HepG2 (cell line): ENCODE measurements at regions not wholly inside any gene's neighbourhood (a gene's known extent, or its start where the extent isn't known, plus 50 kb on each side); places are given as distances from the start of the nearest gene placed in this dataset.
A peak's percentile ranks its signal among the peaks of the same experiment; 100 is the strongest.

Source experiments
- AKNA ChIP-seq: sonication (generic); formaldehyde crosslinking; IDR thresholded peaks from 2 replicates; pipeline ENCODE4 v1.4.0; 2020; ENCODE audit warnings: missing genetic modification reagents, borderline replicate concordance
- ARID2 ChIP-seq: sonication (generic); formaldehyde crosslinking; IDR thresholded peaks from 2 replicates; pipeline ENCODE4 v1.8.1; 2022; ENCODE audit warnings: mild to moderate bottlenecking, missing genetic modification reagents, borderline replicate concordance
- ARID5B ChIP-seq: IDR thresholded peaks from 2 replicates; pipeline ENCODE4 v1.4.0; 2020; ENCODE audit warnings: mild to moderate bottlenecking, missing genetic modification reagents
- CEBPG ChIP-seq: IDR thresholded peaks from 2 replicates; pipeline ENCODE4 v1.6.1; 2016
- ELF4 ChIP-seq: sonication (generic); formaldehyde crosslinking; IDR thresholded peaks from 2 replicates; pipeline ENCODE4 v1.5.0; 2020; ENCODE audit warnings: missing genetic modification reagents, mild to moderate bottlenecking, moderate library complexity, borderline replicate concordance
- EP300 ChIP-seq, 3 experiments: sonication (generic) in 1 of 3; formaldehyde crosslinking in 1 of 3; IDR thresholded peaks; 2 replicates each; pipeline versions ENCODE4 v1.5.1 to v1.6.1; 2011 to 2020; ENCODE audit warnings: low read depth in 2 of 3, low read length in 2 of 3, borderline replicate concordance in 1 of 3, improper control_type of control experiment in 1 of 3, mild to moderate bottlenecking in 1 of 3, missing genetic modification reagents in 1 of 3, moderate library complexity in 1 of 3
- HOXD1 ChIP-seq: sonication (generic); formaldehyde crosslinking; IDR thresholded peaks from 2 replicates; pipeline ENCODE4 v1.5.0; 2020; ENCODE audit warnings: missing genetic modification reagents
- KMT2B ChIP-seq: IDR thresholded peaks from 2 replicates; pipeline ENCODE4 v1.6.1; 2016; ENCODE audit warnings: missing genetic modification reagents, missing compliant biosample characterization
- LCORL ChIP-seq, 2 experiments: fragments of 450-650 bp in 1 of 2; sonication (generic) in 1 of 2; formaldehyde crosslinking in 1 of 2; IDR thresholded peaks; 2 replicates each; pipeline versions ENCODE4 v1.5.0 to v1.6.1; 2017 to 2020; ENCODE audit warnings: antibody characterized with exemption in 1 of 2, missing genetic modification reagents in 1 of 2
- MIXL1 ChIP-seq: IDR thresholded peaks from 2 replicates; pipeline ENCODE4 v1.6.1; 2016
- PTBP1 ChIP-seq: fragments of 200-400 bp; formaldehyde crosslinking; IDR thresholded peaks from 2 replicates; pipeline ENCODE4 v1.6.1; 2018; ENCODE audit warnings: low read length, low read depth; ENCODE audit not compliant: poor library complexity, severe bottlenecking
- RNF2 ChIP-seq: fragments of 450-650 bp; conservative IDR thresholded peaks from 2 replicates; pipeline ENCODE4 v1.6.1; 2016; ENCODE audit warnings: low read depth
- SOX6 ChIP-seq, 2 experiments: fragments of 450-650 bp in 1 of 2; sonication (generic) in 1 of 2; formaldehyde crosslinking in 1 of 2; IDR thresholded peaks; 2 replicates each; pipeline versions ENCODE4 v1.4.0 to v1.6.1; 2017 to 2020; ENCODE audit warnings: antibody characterized with exemption in 1 of 2, mild to moderate bottlenecking in 1 of 2, missing genetic modification reagents in 1 of 2
- TARDBP ChIP-seq: sonication (generic); formaldehyde crosslinking; IDR thresholded peaks from 2 replicates; pipeline ENCODE4 v1.8.0; 2022; ENCODE audit warnings: mild to moderate bottlenecking, missing genetic modification reagents
- TGIF2 ChIP-seq: IDR thresholded peaks from 2 replicates; pipeline ENCODE4 v1.6.1; 2016; ENCODE audit warnings: control low read depth, missing compliant biosample characterization
- TOPORS ChIP-seq: sonication (generic); formaldehyde crosslinking; IDR thresholded peaks from 2 replicates; pipeline ENCODE4 v1.8.0; 2023; ENCODE audit warnings: mild to moderate bottlenecking, missing genetic modification reagents
- XBP1 ChIP-seq: sonication (generic); formaldehyde crosslinking; IDR thresholded peaks from 2 replicates; pipeline ENCODE4 v1.5.0; 2020; ENCODE audit warnings: missing genetic modification reagents
- ZGPAT ChIP-seq: IDR thresholded peaks from 2 replicates; pipeline ENCODE4 v1.6.1; 2016; ENCODE audit warnings: mild to moderate bottlenecking
- ZNF691 ChIP-seq: sonication (generic); formaldehyde crosslinking; IDR thresholded peaks from 2 replicates; pipeline ENCODE4 v1.4.0; 2020; ENCODE audit warnings: missing genetic modification reagents, low read depth, mild to moderate bottlenecking, borderline replicate concordance
- ZNF776 ChIP-seq: sonication (generic); formaldehyde crosslinking; IDR thresholded peaks from 2 replicates; pipeline ENCODE4 v1.4.0; 2020; ENCODE audit warnings: mild to moderate bottlenecking, missing genetic modification reagents

DNA sequence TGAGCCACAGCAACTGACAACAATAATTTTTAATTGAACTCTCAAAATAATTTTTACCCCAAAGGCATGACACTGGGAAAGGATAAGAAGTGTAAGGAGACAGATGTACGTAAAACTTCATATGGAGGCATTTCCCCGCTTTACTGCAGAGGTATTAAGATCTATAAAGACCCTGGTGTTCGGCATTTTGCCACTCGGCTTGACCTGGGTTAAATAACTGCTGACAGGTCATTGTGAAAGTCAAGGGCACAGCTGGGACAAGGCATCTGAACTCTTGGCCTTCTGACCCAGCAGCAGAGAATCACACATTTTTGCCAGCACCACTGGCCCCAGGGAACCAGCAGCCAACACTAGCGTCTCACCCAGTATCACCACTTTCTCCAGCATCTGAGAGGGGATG lies 372.1 kb downstream of the SOX9 start (continued):
- TF ChIP-seq TOPORS (no peak), XBP1 (CRISPR knock-in tag) (no peak), SOX6 (IDR thresholded peaks at IDR 0.05) (no peak), SOX6 (CRISPR knock-in tag; IDR thresholded peaks at IDR 0.05) (peak; percentile 65), PTBP1 (no peak), LCORL (IDR thresholded peaks at IDR 0.05) (no peak), LCORL (CRISPR knock-in tag; IDR thresholded peaks at IDR 0.05) (no peak), ZNF776 (CRISPR knock-in tag) (no peak), HOXD1 (CRISPR knock-in tag) (no peak), CEBPG (CRISPR knock-in tag) (no peak), EP300 (IDR thresholded peaks at IDR 0.05; ENCODE audit: low read depth in 2 of 2, low read length in 2 of 2) (peak in 1 of 2 experiments; percentile 24; a peak in 2 of 4 replicates), EP300 (CRISPR knock-in tag; IDR thresholded peaks at IDR 0.05; ENCODE audit: borderline replicate concordance) (no peak), ZNF691 (CRISPR knock-in tag) (no peak), MIXL1 (CRISPR knock-in tag) (0 out of 2 replicates have a peak, but pooled peaks have one; percentile 35), ZGPAT (CRISPR knock-in tag) (no peak), TARDBP (CRISPR knock-in tag) (no peak), ELF4 (no peak), TGIF2 (peak; percentile 78; the same call in 1 of the 2 replicates), KMT2B (CRISPR knock-in tag) (no peak), ARID2 (CRISPR knock-in tag) (no peak), AKNA (no peak), RNF2 (no peak), ARID5B (CRISPR knock-in tag) (peak; percentile 72)
